ENCODE measurements at regions not wholly inside any gene's neighbourhood (a gene's known extent, or its start where the extent isn't known, plus 50 kb on each side); places are given as distances from the start of the nearest gene placed in this dataset.

DNA sequence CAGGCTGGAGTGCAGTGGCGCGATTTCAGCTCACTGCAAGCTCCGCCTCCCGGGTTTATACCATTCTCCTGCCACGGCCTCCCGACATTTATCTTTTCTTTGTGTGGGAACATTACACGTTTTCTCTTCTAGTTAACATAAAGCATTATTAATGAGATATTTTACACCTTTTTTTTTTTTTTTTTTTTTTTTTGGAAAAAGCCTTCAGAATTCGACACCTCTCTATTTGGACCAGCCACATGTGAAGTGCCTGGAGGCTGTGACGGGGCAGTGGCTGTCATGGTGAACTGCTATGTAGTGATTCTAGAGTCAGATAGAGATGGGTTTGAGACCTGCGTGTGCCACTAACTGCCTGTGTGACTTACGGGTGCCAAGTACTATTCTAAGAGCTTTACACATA, 64.3 kb downstream of the SMIM38 start:
- peak; percentile 15 for DNase-seq (ENCODE audit: low spot score)

DNA sequence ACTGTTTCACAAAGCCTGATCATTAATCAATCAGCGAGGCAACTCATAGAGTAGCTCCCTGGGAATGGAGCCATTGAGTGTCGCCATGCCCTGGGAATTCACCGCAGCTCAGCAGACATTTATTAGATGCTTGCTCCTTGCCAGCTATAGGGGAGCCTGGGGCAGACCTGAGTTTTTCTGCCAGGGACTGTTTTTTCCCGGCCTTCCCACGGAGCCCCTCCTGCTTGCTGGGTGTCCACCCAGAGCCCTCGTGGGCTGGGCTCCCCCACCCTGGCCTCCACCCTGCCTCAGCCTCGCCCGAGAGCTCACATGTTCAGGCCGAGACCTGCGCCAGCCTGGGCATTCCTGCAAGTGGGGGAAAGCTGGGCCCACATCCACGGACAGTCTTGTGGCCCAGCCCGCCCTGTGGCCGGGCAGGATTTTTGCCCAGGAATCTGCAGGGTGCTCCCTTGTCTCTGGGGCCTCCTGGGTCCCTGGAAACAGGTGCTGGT, 64.9 kb downstream of the SMIM38 start:
- DNase-seq (ENCODE audit: low spot score), result peak; percentile 39

DNA sequence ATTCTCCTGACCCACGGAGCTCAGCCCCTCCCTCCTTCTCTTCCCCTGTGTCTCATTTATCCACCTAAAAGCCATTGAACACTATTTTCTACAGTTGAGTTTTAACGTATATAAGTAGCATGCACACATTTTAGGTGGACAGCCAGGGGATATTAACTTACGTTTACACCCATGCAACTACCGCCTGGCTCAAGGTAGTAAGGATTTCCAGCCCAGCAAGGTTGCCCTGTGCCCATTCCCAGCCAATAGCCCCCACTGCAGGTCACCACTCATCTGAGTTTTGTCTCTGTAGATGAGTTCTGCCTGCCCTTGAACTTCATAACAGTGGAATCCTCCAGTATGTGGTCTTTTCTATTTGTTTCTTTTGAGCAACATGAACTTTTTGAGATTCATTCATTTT, 65.4 kb downstream of the SMIM38 start:
- no peak for DNase-seq (ENCODE audit: low spot score)

DNA sequence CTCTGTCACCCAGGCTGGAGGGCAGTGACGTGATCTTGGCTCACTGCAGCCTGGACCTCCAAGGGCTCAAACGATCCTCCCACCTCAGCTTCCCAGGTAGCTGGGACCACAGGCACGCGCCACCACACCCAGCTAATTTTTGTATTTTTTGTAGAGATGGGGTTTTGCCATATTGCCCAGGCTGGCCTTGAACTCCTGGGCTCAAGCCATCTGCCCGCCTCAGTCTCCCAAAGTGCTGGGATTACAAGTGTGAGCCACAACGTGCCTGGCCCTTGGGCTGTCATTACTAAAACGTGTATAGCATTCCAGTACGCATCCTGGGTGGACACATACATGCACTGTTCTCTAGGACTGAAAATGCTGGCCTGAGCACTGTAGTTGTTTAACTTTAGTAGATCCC, 65.9 kb downstream of the SMIM38 start:
- peak; percentile 10 for DNase-seq (ENCODE audit: low spot score)

DNA sequence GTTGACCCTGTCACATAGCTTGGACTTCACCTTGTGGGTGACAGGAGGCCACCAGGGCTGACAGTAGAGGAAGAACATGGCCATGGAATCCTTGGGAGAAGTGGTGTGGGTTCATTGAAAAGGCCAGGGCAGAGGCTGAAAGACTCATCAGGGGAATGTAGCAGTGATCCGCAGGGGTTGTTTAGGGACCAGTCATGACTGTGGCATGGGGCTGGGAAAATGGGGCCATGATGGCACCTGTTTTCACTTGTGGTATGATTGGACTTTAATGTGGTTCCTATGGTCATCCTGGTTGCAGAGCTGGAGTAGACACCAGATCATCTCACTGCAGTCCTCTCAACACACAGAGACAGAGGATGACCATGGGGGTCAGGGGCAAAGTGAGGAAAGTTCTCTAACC, 66.7 kb upstream of the MYEOV start:
- peak; percentile 17 for DNase-seq (ENCODE audit: low spot score)

DNA sequence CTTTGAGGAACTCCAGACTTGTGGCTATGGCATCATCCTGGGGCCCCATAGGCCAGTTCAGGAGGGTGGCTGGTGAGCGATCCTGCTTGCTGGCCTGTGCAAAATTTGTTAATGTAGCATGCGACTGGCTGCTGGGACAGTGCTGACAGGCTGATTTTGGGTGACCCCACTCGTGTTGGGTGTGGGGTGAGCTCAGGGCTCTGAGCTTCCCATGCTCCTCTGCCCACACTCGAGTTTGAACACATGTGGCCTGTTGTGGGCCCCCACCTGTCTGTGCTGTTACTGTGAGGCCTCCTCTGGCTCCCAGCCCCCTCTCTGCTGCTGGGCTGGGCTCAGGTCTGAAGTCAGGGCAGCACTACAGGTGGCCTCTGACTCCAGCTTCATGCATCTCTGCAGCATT, 64.4 kb upstream of the MYEOV start:
- DNase-seq (ENCODE audit: low spot score), result peak; percentile 32

DNA sequence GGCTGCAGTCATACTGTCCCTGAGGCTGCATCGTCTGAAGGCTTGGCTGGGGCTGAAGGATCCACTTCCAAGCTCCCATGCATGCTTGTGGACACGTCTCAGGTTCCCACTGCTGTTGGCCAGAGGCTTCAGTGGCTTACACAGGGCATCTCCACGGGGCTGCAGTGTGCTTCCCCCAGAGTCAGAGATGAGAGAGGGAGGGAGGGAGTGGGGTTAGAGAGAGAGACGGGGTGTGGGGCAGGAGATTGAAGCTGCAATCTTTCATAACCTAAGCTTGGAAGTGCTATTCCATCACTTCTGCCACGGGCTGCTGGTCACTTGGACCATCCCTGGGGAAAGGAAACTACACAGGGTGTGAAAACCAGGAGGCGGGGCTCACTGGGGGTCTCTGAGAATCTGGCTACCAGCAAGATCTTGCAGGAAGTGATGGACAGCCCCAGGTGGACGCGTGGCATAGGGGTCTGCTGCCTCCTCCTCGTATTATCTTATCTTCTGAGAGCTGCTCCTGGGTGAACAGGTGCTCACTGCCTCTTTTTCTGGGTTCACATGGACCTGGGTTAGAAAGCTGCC, 63.0 kb upstream of the MYEOV start:
- DNase-seq (ENCODE audit: low spot score), result peak; percentile 20

DNA sequence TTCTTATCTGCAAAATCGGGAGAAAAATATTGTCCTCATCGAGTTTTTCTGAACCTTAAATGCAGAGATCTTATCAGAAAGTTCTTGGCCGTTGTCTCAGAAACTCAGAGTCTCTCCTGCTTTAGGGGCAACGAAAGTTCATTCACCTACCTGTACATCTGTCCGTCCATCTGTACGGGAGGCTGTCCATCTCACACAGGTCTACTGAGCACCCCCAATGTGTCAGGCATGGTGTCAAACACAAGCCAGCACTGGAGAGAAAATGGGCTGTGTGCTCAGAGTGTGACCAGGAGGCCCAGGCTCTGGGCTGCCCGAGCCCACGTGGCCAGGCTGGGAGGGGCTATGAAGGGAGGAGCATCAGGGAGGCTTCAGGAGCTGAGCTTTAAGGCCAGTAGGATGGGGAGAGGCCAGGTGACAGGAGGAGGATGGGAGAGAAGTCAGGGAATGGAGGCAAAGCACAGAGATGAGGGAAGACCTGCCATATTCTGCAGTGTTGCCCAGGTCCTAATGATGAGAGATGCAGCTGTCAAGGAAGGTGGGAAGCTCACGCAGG, 62.4 kb upstream of the MYEOV start:
- DNase-seq (ENCODE audit: low spot score), result peak; percentile 42

DNA sequence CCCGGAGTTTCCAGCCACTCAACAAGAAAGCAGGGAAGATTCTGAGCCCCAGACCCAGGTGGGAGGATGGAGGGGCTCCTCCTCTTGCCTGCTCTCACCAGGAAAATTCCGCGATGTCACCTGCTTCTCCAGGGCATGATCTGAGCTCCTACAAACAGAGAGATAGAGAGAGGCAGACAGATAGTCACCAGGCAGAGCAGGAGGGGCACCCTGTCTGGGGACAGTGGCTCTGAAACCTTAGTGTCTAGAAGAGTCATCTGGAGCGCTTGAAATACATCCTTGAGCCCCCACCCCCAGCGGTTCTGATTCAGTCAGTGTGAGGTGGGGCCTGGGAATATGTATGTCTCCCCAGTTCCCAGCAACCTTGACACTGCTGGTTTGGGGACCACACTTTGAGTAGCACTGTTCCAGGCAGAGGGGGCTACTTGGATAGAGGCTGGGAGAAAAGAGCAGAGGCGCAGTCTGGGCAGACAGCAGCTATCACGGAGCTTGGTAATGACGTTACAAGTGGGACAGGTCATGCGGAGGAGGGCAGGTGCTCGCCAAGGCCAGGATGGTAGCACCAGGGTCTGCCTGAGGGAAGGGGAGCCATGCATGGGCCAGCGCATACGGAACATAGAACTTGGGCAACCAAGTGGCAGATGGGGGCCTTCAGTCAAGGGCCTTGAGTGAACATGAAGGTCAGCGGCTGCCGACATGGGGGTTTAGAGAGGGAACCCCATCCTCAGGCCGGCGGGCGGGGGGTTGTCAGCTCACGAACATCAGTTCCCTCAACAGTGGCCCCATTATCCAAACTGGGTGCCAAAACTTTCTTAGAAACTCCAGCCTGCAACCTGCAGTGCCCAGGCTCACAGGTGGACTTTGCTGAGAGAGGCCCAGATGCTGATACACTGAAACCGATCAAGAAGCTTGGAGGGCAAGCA, 60.9 kb upstream of the MYEOV start:
- peak; percentile 27 for DNase-seq (ENCODE audit: low spot score)

DNA sequence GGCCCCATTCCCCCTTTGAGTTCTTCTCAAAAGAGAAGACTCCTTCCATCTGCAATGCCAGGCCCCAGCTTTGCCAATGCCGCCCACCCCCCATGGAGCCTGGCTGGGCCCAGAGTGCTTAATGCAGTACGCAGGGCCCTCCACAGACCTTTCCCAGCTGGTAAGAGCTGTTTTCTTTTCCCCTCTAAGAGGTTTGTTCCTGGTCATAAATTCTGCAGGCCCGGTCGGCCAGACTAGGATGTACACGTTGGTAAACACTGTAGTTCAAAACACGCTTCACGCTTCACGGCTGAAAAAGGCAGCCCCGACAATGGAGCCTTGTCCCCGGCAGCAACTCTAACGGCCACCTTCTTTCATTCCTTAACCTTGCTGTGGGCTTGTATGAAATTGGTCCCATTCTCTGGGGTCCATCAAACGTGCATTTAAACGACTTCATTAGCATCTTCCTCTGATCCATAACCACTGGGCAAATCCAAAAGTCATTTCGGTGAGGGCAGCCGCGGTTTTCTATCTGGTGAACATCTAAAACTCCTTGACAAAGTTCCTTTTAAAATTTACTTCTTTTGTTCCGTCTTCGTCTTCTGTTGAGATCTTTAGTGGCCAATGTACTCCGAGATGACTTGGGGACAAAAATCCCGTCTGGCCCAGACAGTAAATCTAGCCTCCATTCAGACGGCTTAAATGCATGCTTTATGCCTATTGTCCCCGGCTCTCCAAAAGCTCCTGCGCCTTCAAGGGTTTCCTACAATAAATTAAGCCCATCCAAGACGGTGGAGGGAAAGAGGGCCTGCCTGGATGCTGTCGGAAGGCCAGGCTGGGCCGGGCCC, 60.0 kb upstream of the MYEOV start:
- DNase-seq (ENCODE audit: low spot score), result peak; percentile 28

DNA sequence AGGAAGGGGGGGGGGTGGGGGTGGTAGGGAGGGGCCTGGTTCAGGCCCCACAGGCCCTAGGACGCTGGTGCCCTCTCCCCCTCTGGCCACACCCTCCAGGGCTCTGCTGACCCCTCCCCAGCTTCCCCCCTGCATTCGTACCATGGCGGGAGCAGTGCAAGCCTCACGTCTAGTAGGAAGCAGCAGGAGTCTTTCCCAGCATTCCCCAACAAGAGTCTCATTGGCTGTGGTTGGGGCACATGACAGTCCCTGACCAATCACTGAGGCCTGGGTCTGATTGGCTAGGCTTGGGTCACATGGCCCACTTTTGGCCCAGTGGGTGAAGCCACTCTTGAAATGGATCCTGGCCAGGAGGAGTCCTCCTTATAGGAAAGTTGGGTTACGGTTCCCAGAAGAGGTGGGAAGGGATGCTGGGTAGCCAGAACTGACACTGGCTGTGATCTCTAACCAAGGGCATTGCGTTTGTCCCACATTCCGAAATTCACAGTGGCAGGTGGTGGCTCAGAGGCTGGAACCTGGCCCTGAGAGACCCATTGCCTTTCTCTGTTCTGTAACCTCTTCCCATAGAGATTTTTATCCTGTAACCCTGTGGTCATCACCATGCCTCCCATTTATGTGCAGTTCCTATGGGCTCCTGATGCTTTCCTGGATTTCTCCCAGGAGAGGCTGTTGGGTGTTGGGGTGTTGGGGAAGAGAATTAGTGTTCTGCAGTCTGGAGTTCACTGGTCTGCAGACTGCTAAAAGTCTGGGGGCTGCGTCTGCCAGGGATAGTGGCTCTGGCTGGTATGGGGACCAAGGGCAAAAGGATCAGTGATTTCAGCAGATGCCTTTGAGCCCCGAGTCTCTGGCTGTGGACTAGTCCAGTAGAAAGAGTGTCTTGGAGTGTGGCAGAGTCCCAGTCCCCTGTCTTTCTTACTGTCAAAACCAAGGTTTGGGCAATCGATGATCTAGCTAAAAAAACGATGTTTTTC, 58.9 kb upstream of the MYEOV start:
- peak; percentile 36 for DNase-seq (ENCODE audit: low spot score)

DNA sequence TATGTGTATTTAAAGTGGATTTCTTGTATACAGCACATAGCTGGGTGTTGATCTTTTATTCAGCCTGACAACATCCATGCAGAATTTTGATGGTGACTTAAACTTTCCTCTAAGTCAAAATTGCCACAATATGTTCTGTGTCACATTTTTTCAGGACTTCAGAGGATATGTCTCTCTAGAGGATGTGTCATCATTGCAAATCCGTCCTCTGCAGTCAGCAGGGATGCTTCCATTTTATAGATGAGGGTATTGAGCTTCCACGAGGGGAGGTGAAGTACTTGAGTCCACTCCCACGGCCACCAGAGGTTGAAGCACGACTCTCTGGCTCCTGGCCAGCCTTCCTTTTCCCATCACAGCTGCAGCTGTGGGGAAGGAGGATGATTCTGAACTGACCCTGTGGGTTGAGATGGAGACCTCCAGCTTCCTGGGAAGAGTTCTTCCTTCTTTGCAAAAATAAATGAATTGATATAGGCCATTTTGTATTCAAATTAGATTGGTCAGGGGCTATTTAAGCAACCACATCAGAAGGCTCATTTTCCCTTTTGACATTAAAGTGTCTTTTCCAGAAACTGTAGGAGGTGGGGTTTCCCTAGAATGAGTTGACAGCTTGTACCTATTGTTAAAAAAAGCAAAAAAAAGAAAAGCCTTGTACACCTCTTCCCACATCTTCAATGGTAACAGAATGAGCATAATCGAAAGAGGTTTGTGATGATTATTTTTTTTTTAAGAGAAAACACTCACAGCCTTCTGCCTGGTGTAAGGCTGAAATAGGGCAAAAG, 55.2 kb upstream of the MYEOV start:
- DNase-seq (ENCODE audit: low spot score), result peak; percentile 31

DNA sequence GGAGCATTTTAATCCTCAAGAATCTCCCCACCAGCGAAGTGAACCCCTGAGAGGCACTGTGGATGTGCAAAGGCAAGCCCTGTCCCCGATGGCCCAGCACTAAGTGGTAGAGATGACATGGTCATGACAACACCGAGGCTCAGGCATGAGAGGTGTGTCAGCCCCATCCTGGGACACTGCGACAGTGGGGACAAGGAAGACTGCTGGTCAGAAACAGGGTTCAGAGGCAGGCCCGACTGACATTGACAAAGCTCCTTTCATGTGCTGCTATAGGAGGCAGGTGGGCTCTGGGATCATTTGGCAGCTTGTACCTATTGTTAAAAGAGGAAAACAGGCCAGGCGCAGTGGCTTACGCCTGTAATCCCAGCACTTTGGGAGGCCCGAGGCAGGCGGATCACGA, 54.3 kb upstream of the MYEOV start:
- DNase-seq (ENCODE audit: low spot score), result peak; percentile 44

DNA sequence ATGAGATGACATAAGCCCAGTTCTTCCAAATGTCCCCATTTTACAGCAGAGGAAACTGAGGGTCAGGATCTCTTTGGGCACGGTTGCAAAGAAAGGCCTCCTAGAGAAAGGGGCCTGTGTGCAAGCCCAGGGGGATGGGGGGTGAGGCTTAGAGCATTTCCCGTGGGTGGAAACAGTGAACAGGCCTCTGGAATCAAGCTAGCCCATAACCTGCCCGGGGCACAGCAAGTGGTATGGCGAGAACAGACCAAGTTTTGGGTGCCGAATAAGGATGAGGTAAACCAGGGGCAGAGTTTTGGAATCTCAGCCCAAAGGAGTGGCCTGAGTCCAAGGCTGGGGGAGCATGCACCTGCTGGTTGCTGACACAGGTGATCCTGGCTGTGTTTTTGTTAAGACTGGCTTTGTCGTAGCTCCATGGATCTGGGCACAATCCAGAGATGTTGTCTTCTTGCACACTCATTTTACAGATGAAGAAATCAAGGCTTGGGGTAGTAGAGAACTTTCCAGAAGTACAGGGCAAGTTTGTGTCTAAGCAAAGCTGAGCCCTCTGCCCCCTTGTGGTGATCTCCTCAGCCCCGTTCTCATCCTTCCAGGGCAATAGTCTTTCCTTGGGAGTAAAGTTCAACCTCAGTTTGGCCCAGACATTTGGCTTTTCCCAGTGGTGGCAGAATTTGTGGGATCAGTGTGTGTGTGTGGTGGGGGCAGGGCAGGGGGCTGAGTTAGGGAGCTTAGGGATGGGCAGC, 53.5 kb upstream of the MYEOV start:
- peak; percentile 43 for DNase-seq (ENCODE audit: low spot score)

DNA sequence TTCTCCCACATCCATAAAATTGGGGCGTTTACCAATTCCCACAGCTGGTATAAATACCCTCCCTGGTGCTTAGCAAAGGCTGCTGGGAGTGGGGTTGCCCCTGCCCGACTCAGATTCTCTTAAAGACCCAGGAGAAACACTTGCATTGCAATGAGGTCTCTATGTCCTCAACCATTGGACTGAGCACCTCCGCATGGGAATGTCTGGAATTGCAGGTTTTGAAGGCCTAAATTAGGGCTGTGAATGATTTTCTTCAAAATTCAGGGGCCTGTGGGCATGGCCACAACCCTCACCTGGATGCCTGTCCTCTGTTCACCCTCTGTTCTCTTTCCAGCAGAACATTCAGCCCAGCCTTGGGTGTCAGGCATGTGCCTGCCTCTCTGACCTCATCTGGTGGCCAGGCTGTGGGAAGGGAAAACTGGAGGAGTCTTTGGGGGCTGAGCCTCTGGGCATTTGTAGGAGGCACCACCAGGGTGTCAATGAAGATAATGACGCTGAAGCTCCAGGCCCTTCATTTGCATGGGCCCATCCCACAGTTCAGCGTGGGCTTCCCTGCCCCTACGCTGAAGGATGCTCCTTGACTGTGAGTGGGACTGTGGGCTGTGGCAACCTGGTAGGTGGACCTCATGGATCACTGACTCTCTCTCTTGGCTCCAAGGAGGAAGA, 52.7 kb upstream of the MYEOV start:
- DNase-seq (ENCODE audit: low spot score), result peak; percentile 27

DNA sequence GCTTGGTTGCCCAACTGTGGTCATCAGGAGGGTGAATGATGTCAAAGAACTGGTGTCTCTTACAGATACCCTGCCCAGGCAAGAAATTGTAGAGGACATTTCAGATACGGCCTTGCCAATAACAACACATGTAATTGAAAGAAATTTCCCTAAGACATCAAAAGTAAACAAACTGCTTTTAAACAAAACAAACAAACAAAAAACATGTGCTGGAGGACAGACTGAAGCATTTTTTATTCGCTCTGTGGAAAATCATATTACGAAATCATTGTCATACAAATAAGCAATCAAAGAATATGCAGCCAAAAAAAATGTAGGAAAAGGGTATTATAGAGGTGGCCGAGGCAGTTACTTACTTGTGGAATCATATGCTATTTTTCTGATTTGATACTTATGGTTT, 52.1 kb upstream of the MYEOV start:
- no peak for DNase-seq (ENCODE audit: low spot score)

DNA sequence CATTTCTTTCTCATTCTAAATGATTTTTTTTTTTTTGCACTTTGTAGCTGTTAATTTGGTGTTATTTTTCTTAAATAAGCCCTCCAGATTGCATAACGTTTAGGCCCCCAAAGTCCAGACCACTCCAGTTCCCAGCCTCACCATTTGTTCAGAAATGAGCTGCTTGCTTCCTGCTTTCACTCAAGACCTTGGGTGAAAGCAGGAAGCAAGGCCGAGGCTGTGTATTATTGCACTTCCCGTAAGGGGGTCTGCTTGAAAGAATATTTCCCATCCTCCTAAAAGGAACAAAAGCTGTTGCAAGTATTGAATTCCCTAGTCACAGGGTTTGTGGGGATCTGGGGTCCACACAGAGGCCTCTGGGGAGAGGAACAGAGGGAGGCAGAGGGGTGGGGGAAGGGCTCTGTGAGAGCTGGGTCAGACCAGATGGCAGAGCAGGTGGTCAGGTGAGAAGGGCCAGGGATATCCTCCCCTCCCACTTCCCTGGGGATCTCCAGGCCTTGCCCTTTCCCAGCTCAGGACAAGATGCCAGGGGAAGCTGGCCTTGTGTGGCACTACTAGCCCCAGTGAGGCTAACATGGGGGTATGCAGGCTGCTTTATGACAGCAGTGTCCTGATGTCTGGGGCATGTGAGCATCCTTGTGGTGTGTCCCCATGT, 51.6 kb upstream of the MYEOV start:
- DNase-seq (ENCODE audit: low spot score), result peak; percentile 39

DNA sequence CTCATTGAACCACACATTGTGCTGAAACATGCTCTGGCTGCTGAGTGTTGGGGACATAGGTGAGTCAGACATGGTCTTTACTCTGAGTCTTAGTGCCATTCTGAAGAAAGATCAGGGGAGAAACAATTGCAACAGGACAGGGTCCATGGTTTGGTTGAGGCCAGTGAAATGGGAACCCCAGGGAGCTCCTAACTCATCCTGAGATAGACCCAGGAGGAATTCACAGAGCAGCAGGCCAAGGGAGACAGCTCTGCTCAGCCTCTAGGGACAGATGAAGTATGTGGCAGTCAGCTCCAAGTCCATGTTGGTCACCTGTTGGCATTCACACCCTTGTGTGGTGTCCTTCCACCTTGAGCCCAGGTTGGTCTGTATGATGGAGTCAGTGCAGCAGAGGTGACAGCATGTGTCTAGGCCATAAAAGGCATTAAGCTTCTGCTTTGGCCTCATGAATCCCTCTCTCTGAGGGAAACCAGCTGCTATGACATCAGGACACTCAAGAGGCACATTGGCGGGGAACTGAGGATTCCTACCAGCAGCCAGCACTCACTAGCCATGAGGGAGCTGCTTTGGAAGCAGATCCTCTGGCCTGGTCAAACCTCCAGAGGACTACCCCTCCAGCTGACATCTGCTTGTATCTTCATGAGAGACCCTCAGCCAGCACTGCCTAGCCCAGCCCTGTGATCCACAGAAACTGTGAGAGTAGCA, 50.3 kb upstream of the MYEOV start:
- DNase-seq (ENCODE audit: low spot score), result peak; percentile 19
